ENCODE measurements at regions not wholly inside any gene's neighbourhood (a gene's known extent, or its start where the extent isn't known, plus 50 kb on each side); places are given as distances from the start of the nearest gene placed in this dataset.

DNA sequence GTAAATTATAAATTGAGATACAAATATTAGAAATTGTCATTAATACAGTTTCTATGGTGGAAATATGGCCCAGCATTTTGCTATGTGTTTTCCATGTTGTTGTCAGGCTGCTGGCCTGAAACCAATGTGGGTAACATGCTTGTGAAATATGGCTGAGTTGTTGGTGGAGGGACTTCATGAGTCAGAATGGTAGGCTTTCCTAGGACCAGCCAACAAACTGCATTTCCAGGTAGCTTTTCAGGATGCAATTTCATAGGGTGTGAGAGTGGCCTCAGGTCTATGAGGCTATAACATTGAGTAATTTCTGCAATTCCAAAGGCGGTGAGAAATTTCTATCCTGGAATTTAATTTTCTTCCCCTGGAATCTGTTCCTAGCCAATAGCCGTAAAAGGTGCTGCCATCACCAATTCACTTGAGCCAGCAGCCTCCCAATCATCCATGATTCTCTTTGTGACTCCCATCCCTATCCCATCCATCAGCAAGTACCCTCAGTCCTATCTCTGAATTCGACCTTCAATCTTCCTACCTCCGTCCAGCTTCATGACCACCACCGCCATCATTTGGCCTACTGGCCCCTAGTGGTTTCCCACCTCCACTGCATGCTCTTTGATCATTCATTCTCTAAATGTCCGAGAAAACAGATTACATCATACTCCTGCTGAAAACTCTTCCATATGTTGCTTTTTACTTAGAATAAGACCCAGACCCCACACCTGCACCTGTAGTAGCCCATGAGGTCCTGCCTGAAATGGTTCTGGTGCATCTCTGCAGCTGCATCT is 276.6 kb upstream of the CFAP20DC start:
- Histone ChIP-seq H3K36me3 (ENCODE audit: control insufficient read depth in 1 of 2, insufficient read depth in 2 of 2, low read length in 2 of 2) (no peaks in the 10 kb centered on the region), H3K4me3 (ENCODE audit: low read depth in 1 of 2, low read length in 2 of 2) (no peak overlapping the region), H3K9me3 (ENCODE audit: control insufficient read depth in 1 of 2, low read length in 2 of 2) (no peaks in the 10 kb centered on the region), H3K27ac (ENCODE audit: low read length) (no peak overlapping the region), H3K4me1 (ENCODE audit: control insufficient read depth in 1 of 2, insufficient read depth in 2 of 2, low read length in 2 of 2) (no peaks in the 10 kb centered on the region), H3K27me3 (ENCODE audit: low read depth, low read length) (no peaks in the 10 kb centered on the region)

DNA sequence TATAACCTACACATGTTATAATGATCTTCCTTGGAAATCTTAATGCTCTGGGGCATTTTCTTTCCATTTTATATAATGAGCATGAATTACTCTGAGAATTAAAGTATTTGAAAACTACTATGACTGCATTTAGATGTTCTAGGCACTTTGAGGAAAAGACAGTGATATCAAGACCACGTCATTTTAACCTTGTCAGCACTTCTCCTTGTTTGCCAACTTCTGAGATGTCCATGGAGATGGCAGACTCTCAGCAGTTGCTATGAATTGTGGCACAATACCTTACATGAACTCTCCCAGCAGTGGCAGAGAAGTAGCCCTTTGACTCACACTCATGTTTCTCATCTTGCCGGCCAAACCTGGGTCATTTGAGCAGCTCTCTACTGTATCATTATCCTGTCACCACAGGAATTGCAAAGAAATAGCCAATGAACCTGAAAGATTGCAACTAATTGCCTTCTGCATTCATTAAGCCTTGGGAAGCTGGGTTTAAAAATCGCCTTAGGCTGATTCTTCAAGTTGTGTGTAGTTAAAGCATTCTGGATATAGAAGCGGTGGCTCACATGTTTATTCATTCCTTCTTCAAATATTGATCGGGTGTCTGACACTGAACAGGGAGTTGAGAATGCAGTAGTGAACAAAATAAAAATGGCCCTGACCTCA is 272.2 kb upstream of the CFAP20DC start:
- Histone ChIP-seq H3K4me1 (ENCODE audit: control insufficient read depth in 1 of 2, insufficient read depth in 2 of 2, low read length in 2 of 2) (no peaks in the 10 kb centered on the region), H3K4me3 (ENCODE audit: low read depth in 1 of 2, low read length in 2 of 2) (no peak overlapping the region), H3K27me3 (ENCODE audit: low read depth, low read length) (no peaks in the 10 kb centered on the region), H3K9me3 (ENCODE audit: control insufficient read depth in 1 of 2, low read length in 2 of 2) (no peaks in the 10 kb centered on the region), H3K27ac (ENCODE audit: low read length) (no peak overlapping the region), H3K36me3 (ENCODE audit: control insufficient read depth in 1 of 2, insufficient read depth in 2 of 2, low read length in 2 of 2) (no peaks in the 10 kb centered on the region)

DNA sequence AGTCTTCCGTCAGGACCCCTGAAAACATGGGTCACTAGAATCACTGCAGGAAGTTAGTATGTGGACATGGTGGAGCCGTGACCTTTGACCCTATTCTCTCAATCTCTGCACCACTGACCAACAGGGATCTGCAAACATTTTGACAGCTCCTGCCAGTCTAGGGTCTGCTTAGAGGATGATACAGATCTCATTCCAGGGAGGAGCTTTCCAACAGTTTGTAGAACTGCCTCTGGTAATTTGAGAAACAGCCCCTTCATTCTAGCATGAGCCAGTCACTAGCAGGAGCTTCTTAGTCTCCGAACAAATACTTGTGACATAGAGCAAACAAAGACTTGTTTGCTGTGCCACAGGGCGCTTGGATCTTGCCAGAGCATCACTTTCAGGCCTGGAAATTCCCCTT is 270.3 kb upstream of the CFAP20DC start:
- H3K27ac ChIP-seq (ENCODE audit: low read length) = no peak overlapping the region
- H3K4me1 ChIP-seq (ENCODE audit: control insufficient read depth in 1 of 2, insufficient read depth in 2 of 2, low read length in 2 of 2) = no peaks in the 10 kb centered on the region
- no peaks in the 10 kb centered on the region for H3K9me3 ChIP-seq (ENCODE audit: control insufficient read depth in 1 of 2, low read length in 2 of 2)
- no peaks in the 10 kb centered on the region for H3K36me3 ChIP-seq (ENCODE audit: control insufficient read depth in 1 of 2, insufficient read depth in 2 of 2, low read length in 2 of 2)
- H3K27me3 ChIP-seq (ENCODE audit: low read depth, low read length) = no peaks in the 10 kb centered on the region
- H3K4me3 ChIP-seq (ENCODE audit: low read depth in 1 of 2, low read length in 2 of 2) = no peak overlapping the region

GRCh38 chr3:59319442-59319841 is 269.6 kb upstream of the CFAP20DC start:
- H3K4me3 ChIP-seq (ENCODE audit: low read depth in 1 of 2, low read length in 2 of 2) = no peak overlapping the region
- H3K36me3 ChIP-seq (ENCODE audit: control insufficient read depth in 1 of 2, insufficient read depth in 2 of 2, low read length in 2 of 2) = no peaks in the 10 kb centered on the region
- no peak overlapping the region for H3K27ac ChIP-seq (ENCODE audit: low read length)
- no peaks in the 10 kb centered on the region for H3K4me1 ChIP-seq (ENCODE audit: control insufficient read depth in 1 of 2, insufficient read depth in 2 of 2, low read length in 2 of 2)
- no peaks in the 10 kb centered on the region for H3K9me3 ChIP-seq (ENCODE audit: control insufficient read depth in 1 of 2, low read length in 2 of 2)
- no peaks in the 10 kb centered on the region for H3K27me3 ChIP-seq (ENCODE audit: low read depth, low read length)

GRCh38 chr3:59318881-59319280 is 269.1 kb upstream of the CFAP20DC start:
- H3K4me1 ChIP-seq (ENCODE audit: control insufficient read depth in 1 of 2, insufficient read depth in 2 of 2, low read length in 2 of 2) = no peaks in the 10 kb centered on the region
- H3K27me3 ChIP-seq (ENCODE audit: low read depth, low read length) = no peaks in the 10 kb centered on the region
- no peak overlapping the region for H3K4me3 ChIP-seq (ENCODE audit: low read depth in 1 of 2, low read length in 2 of 2)
- no peaks in the 10 kb centered on the region for H3K9me3 ChIP-seq (ENCODE audit: control insufficient read depth in 1 of 2, low read length in 2 of 2)
- H3K36me3 ChIP-seq (ENCODE audit: control insufficient read depth in 1 of 2, insufficient read depth in 2 of 2, low read length in 2 of 2) = no peaks in the 10 kb centered on the region
- H3K27ac ChIP-seq (ENCODE audit: low read length) = no peak overlapping the region

DNA sequence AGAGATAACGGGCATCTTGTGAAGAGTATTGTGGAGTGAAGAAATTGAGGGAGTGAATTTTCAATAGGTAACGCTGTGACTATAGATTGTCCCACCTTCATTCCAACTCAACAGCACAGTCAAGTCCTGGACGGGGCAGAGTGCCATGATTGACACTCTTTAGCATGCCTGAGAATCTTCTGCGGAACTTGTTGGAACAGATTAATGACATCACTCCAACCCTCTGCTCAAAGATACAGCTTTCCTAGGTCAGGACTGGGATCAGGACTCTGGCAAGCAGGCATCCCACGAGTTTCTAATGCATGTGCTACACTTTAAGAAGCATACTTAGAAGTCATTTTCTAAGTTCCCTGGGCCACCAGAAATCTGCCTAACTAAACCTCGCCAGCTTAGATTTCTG is 267.6 kb upstream of the CFAP20DC start:
- no peak overlapping the region for H3K27ac ChIP-seq (ENCODE audit: low read length)
- H3K4me3 ChIP-seq (ENCODE audit: low read depth in 1 of 2, low read length in 2 of 2) = no peak overlapping the region
- H3K27me3 ChIP-seq (ENCODE audit: low read depth, low read length) = no peaks in the 10 kb centered on the region
- no peaks in the 10 kb centered on the region for H3K4me1 ChIP-seq (ENCODE audit: control insufficient read depth in 1 of 2, insufficient read depth in 2 of 2, low read length in 2 of 2)
- no peaks in the 10 kb centered on the region for H3K9me3 ChIP-seq (ENCODE audit: control insufficient read depth in 1 of 2, low read length in 2 of 2)
- H3K36me3 ChIP-seq (ENCODE audit: control insufficient read depth in 1 of 2, insufficient read depth in 2 of 2, low read length in 2 of 2) = no peaks in the 10 kb centered on the region

DNA sequence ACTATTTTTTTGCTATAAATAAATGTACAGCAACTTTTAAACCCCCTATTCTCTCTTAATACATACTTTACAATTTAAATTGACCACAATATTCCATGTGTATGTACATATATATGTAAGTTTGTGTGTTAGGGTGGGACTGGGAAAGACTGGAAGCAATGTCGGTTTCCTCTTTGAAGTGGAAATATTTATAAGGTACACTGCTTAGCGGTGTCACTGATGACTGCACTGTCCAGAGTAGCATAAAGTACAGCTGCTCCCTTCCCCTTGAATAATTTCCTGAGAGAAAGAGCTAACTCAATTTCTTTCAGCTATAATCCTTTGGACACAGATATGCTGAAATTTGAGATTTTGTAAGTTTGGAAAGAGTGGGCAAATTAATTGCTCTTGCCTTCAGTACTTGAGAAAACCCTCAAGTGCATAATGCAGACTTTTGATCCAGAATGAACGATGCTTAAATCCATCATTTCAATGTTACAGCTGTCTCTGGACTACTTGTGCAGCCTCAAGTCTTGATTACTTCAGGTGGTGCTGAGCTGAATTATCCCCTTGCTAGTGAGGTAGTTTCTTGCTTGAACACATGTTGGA is 267.0 kb upstream of the CFAP20DC start:
- H3K27me3 ChIP-seq (ENCODE audit: low read depth, low read length) = no peaks in the 10 kb centered on the region
- H3K4me1 ChIP-seq (ENCODE audit: control insufficient read depth in 1 of 2, insufficient read depth in 2 of 2, low read length in 2 of 2) = no peaks in the 10 kb centered on the region
- no peaks in the 10 kb centered on the region for H3K9me3 ChIP-seq (ENCODE audit: control insufficient read depth in 1 of 2, low read length in 2 of 2)
- no peaks in the 10 kb centered on the region for H3K36me3 ChIP-seq (ENCODE audit: control insufficient read depth in 1 of 2, insufficient read depth in 2 of 2, low read length in 2 of 2)
- H3K27ac ChIP-seq (ENCODE audit: low read length) = no peak overlapping the region
- H3K4me3 ChIP-seq (ENCODE audit: low read depth in 1 of 2, low read length in 2 of 2) = no peak overlapping the region

- Histone ChIP-seq H3K9me3 (ENCODE audit: control insufficient read depth in 1 of 2, low read length in 2 of 2) (no peaks in the 10 kb centered on the region), H3K4me1 (ENCODE audit: control insufficient read depth in 1 of 2, insufficient read depth in 2 of 2, low read length in 2 of 2) (no peaks in the 10 kb centered on the region), H3K4me3 (ENCODE audit: low read depth in 1 of 2, low read length in 2 of 2) (no peak overlapping the region), H3K36me3 (ENCODE audit: control insufficient read depth in 1 of 2, insufficient read depth in 2 of 2, low read length in 2 of 2) (no peaks in the 10 kb centered on the region), H3K27ac (ENCODE audit: low read length) (no peak overlapping the region), H3K27me3 (ENCODE audit: low read depth, low read length) (no peaks in the 10 kb centered on the region)
Observed at GRCh38 chr3:59313365-59313764, 263.5 kb upstream of the CFAP20DC start.

- H3K4me1 ChIP-seq (ENCODE audit: control insufficient read depth in 1 of 2, insufficient read depth in 2 of 2, low read length in 2 of 2) = no peaks in the 10 kb centered on the region
- no peaks in the 10 kb centered on the region for H3K36me3 ChIP-seq (ENCODE audit: control insufficient read depth in 1 of 2, insufficient read depth in 2 of 2, low read length in 2 of 2)
- H3K27ac ChIP-seq (ENCODE audit: low read length) = no peak overlapping the region
- no peak overlapping the region for H3K4me3 ChIP-seq (ENCODE audit: low read depth in 1 of 2, low read length in 2 of 2)
- H3K27me3 ChIP-seq (ENCODE audit: low read depth, low read length) = no peaks in the 10 kb centered on the region
- no peaks in the 10 kb centered on the region for H3K9me3 ChIP-seq (ENCODE audit: control insufficient read depth in 1 of 2, low read length in 2 of 2)
Observed at GRCh38 chr3:59311231-59311630, 261.4 kb upstream of the CFAP20DC start.

GRCh38 chr3:59310736-59311135 is 260.9 kb upstream of the CFAP20DC start:
- Histone ChIP-seq H3K4me3 (ENCODE audit: low read depth in 1 of 2, low read length in 2 of 2) (no peak overlapping the region), H3K9me3 (ENCODE audit: control insufficient read depth in 1 of 2, low read length in 2 of 2) (no peaks in the 10 kb centered on the region), H3K4me1 (ENCODE audit: control insufficient read depth in 1 of 2, insufficient read depth in 2 of 2, low read length in 2 of 2) (no peaks in the 10 kb centered on the region), H3K27me3 (ENCODE audit: low read depth, low read length) (no peaks in the 10 kb centered on the region), H3K27ac (ENCODE audit: low read length) (no peak overlapping the region), H3K36me3 (ENCODE audit: control insufficient read depth in 1 of 2, insufficient read depth in 2 of 2, low read length in 2 of 2) (no peaks in the 10 kb centered on the region)

- Histone ChIP-seq H3K9me3 (ENCODE audit: control insufficient read depth in 1 of 2, low read length in 2 of 2) (no peaks in the 10 kb centered on the region), H3K4me1 (ENCODE audit: control insufficient read depth in 1 of 2, insufficient read depth in 2 of 2, low read length in 2 of 2) (no peaks in the 10 kb centered on the region), H3K27me3 (ENCODE audit: low read depth, low read length) (no peaks in the 10 kb centered on the region), H3K36me3 (ENCODE audit: control insufficient read depth in 1 of 2, insufficient read depth in 2 of 2, low read length in 2 of 2) (no peaks in the 10 kb centered on the region), H3K27ac (ENCODE audit: low read length) (no peak overlapping the region), H3K4me3 (ENCODE audit: low read depth in 1 of 2, low read length in 2 of 2) (no peak overlapping the region)
Observed at GRCh38 chr3:59308684-59309083, 258.9 kb upstream of the CFAP20DC start.
